Neural cell (in vitro differentiated cells): ENCODE measurements at regions not wholly inside any gene's neighbourhood (a gene's known extent, or its start where the extent isn't known, plus 50 kb on each side); places are given as distances from the start of the nearest gene placed in this dataset.

Experiments used
- EP300 ChIP-seq: fragments of 450-650 bp; conservative IDR thresholded peaks from 2 replicates; pipeline ENCODE4 v1.6.1; 2014; ENCODE audit warnings: antibody characterized with exemption, mild to moderate bottlenecking, moderate library complexity; ENCODE audit not compliant: poor library complexity, severe bottlenecking
- POLR2AphosphoS5 ChIP-seq: IDR thresholded peaks from 2 replicates; pipeline ENCODE4 v1.6.1; 2012

DNA sequence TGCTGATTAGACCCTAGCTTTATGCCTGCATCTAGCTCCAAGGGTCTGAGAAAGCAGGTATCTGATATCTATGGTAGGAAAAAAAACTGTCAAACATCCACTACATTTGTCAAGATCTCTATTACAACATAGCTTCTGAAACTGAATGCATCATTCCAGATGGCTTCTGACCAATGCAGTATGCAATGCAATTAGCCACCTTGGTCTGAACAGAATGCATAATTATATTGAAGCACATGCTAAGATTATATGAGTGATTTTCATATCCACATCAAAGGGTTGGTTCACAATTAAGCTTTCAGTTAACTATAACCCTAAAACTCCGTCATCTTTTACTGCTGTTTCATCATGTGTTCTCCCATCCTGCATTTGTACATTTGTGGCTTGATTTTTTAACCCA, 271.4 kb downstream of the POLR1F start:
- TF ChIP-seq POLR2AphosphoS5 = no peak
- TF ChIP-seq EP300 = no peak
